HG03025 (cell line): ENCODE measurements at regions not wholly inside any gene's neighbourhood (a gene's known extent, or its start where the extent isn't known, plus 50 kb on each side); places are given as distances from the start of the nearest gene placed in this dataset.

Source experiments
- ATAC-seq: cut with Tn5 transposase; IDR thresholded peaks from one replicate; pipeline ENCODE4 v1.9.1; 2021; ENCODE audit warnings: mild to moderate bottlenecking, moderate library complexity; ENCODE audit not compliant: unreplicated experiment, low FRiP score

GRCh38 chr10:28781296-28781695, 104.0 kb downstream of the BAMBI start:
- no peak for ATAC-seq

GRCh38 chr10:28783087-28783486, 105.8 kb downstream of the BAMBI start:
- no peak for ATAC-seq

- no peak for ATAC-seq
Observed at GRCh38 chr10:28785018-28785417, 107.7 kb downstream of the BAMBI start.

- no peak for ATAC-seq
Observed at GRCh38 chr10:28788252-28788651, 110.9 kb downstream of the BAMBI start.

- ATAC-seq, result no peak
Observed at GRCh38 chr10:28788762-28789161, 111.4 kb downstream of the BAMBI start.

- ATAC-seq, result no peak
Observed at GRCh38 chr10:28790146-28790545, 112.8 kb downstream of the BAMBI start.

- no peak for ATAC-seq
Observed at GRCh38 chr10:28793482-28793881, 116.2 kb downstream of the BAMBI start.

GRCh38 chr10:28794986-28795385, 117.7 kb downstream of the BAMBI start:
- ATAC-seq, result no peak

- no peak for ATAC-seq
Observed at GRCh38 chr10:28796606-28797512, 119.5 kb downstream of the BAMBI start.

- no peak for ATAC-seq
Observed at GRCh38 chr10:28797904-28798371, 120.6 kb downstream of the BAMBI start.

GRCh38 chr10:28798428-28798955, 121.2 kb downstream of the BAMBI start:
- no peak for ATAC-seq

- no peak for ATAC-seq
Observed at GRCh38 chr10:28798964-28799363, 121.6 kb downstream of the BAMBI start.

- ATAC-seq, result no peak
Observed at GRCh38 chr10:28800144-28800543, 122.8 kb downstream of the BAMBI start.

GRCh38 chr10:28801247-28801646, 123.9 kb downstream of the BAMBI start:
- ATAC-seq, result no peak

GRCh38 chr10:28801869-28802268, 124.5 kb downstream of the BAMBI start:
- no peak for ATAC-seq

GRCh38 chr10:28805390-28805789, 128.1 kb downstream of the BAMBI start:
- ATAC-seq, result no peak

GRCh38 chr10:28806488-28806941, 129.2 kb downstream of the BAMBI start:
- ATAC-seq, result no peak

- ATAC-seq, result no peak
Observed at GRCh38 chr10:28806951-28807759, 129.8 kb downstream of the BAMBI start.

- ATAC-seq, result no peak
Observed at GRCh38 chr10:28807760-28808613, 130.7 kb downstream of the BAMBI start.

- ATAC-seq, result no peak
Observed at GRCh38 chr10:28808693-28809092, 131.4 kb downstream of the BAMBI start.
